ENCODE measurements at regions not wholly inside any gene's neighbourhood (a gene's known extent, or its start where the extent isn't known, plus 50 kb on each side); places are given as distances from the start of the nearest gene placed in this dataset.

GRCh38 chrX:20656721-20657120, 390.0 kb upstream of the RPS6KA3 start:
- TF ChIP-seq, protein P1, sequence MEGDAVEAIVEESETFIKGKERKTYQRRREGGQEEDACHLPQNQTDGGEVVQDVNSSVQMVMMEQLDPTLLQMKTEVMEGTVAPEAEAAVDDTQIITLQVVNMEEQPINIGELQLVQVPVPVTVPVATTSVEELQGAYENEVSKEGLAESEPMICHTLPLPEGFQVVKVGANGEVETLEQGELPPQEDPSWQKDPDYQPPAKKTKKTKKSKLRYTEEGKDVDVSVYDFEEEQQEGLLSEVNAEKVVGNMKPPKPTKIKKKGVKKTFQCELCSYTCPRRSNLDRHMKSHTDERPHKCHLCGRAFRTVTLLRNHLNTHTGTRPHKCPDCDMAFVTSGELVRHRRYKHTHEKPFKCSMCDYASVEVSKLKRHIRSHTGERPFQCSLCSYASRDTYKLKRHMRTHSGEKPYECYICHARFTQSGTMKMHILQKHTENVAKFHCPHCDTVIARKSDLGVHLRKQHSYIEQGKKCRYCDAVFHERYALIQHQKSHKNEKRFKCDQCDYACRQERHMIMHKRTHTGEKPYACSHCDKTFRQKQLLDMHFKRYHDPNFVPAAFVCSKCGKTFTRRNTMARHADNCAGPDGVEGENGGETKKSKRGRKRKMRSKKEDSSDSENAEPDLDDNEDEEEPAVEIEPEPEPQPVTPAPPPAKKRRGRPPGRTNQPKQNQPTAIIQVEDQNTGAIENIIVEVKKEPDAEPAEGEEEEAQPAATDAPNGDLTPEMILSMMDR (IDR thresholded peaks at IDR 0.05), result no peak
- no peak for TF ChIP-seq POLR2A (IDR thresholded peaks at IDR 0.05)
